Neural cell (in vitro differentiated cells): ENCODE measurements at regions not wholly inside any gene's neighbourhood (a gene's known extent, or its start where the extent isn't known, plus 50 kb on each side); places are given as distances from the start of the nearest gene placed in this dataset.
"Not testable (repeated sequence)": the region's sequence is repeated elsewhere in the genome, so short reads cannot be mapped to it uniquely, and the experiment has no call there.

Experiments
- H2AFZ ChIP-seq: fragments of 200-600, 300-800 bp; sonication (generic), shearing (Covaris generic); 2 replicates; pipeline ENCODE4 v1.6.0; 2014; ENCODE audit warnings: low read depth, mild to moderate bottlenecking, antibody characterized with exemption, low read length, moderate library complexity
- H3F3A ChIP-seq: fragments of 200-600 bp; shearing (Covaris generic); 2 replicates; pipeline ENCODE4 v1.6.1; 2016; ENCODE audit warnings: mild to moderate bottlenecking, moderate library complexity, mixed read lengths, antibody characterized with exemption, low read length; ENCODE audit not compliant: insufficient read depth, poor library complexity, severe bottlenecking
- H3K27ac ChIP-seq: fragments of 200-600, 300-800 bp; sonication (generic), shearing (Covaris generic); 2 replicates; pipeline ENCODE4 v1.5.1; 2014; ENCODE audit warnings: mild to moderate bottlenecking, low read length, moderate library complexity
- H3K27me3 ChIP-seq: fragments of 300-800, 200-600 bp; sonication (generic), shearing (Covaris generic); 2 replicates; pipeline ENCODE4 v1.6.0; 2014; ENCODE audit warnings: mild to moderate bottlenecking, low read depth, low read length, moderate library complexity; ENCODE audit not compliant: insufficient read depth
- H3K36me3 ChIP-seq: fragments of 300-800, 200-600 bp; sonication (generic), shearing (Covaris generic); 2 replicates; pipeline ENCODE4 v1.5.1; 2014; ENCODE audit warnings: mild to moderate bottlenecking, antibody characterized with exemption, low read length, moderate library complexity; ENCODE audit not compliant: insufficient read depth
- H3K4me2 ChIP-seq: fragments of 300-800, 200-600 bp; sonication (generic), shearing (Covaris generic); 2 replicates; pipeline ENCODE4 v1.6.0; 2014; ENCODE audit warnings: mild to moderate bottlenecking, low read length
- H3K4me3 ChIP-seq: fragments of 300-800, 200-600 bp; sonication (generic), shearing (Covaris generic); 2 replicates; pipeline ENCODE4 v1.5.1; 2014; ENCODE audit warnings: mild to moderate bottlenecking, low read length, moderate library complexity
- H3K79me2 ChIP-seq: fragments of 200-600 bp; shearing (Covaris generic); replicated peaks from 2 replicates; pipeline ENCODE4 v1.6.0; 2014; ENCODE audit warnings: mild to moderate bottlenecking, low read length, moderate library complexity; ENCODE audit not compliant: insufficient read depth
- H3K9ac ChIP-seq: fragments of 300-800, 200-600 bp; sonication (generic), shearing (Covaris generic); 2 replicates; pipeline ENCODE4 v1.6.1; 2016; ENCODE audit warnings: mild to moderate bottlenecking, low read length, mixed read lengths
- H3K9me2 ChIP-seq: fragments of 200-600 bp; shearing (Covaris generic); 2 replicates; pipeline ENCODE4 v1.6.1; 2016; ENCODE audit warnings: mild to moderate bottlenecking, low read length, mixed read lengths; ENCODE audit not compliant: insufficient read depth
- H3K9me3 ChIP-seq: fragments of 200-600, 300-800 bp; sonication (generic), shearing (Covaris generic); 2 replicates; pipeline ENCODE4 v1.6.1; 2016; ENCODE audit warnings: mild to moderate bottlenecking, mixed run types, low read length, moderate library complexity, mixed read lengths
- H4K20me1 ChIP-seq: fragments of 200-600 bp; shearing (Covaris generic); 2 replicates; pipeline ENCODE4 v1.6.1; 2016; ENCODE audit warnings: mild to moderate bottlenecking, mixed run types; ENCODE audit not compliant: insufficient read depth
- EP300 ChIP-seq: fragments of 450-650 bp; conservative IDR thresholded peaks from 2 replicates; pipeline ENCODE4 v1.6.1; 2014; ENCODE audit warnings: antibody characterized with exemption, mild to moderate bottlenecking, moderate library complexity; ENCODE audit not compliant: poor library complexity, severe bottlenecking
- EZH2 ChIP-seq: fragments of 200-600, 300-800 bp; shearing (Covaris generic), sonication (generic); IDR thresholded peaks from 2 replicates; pipeline ENCODE4 v1.6.1; 2014; ENCODE audit warnings: antibody characterized with exemption, low read length, borderline replicate concordance, mild to moderate bottlenecking; ENCODE audit not compliant: insufficient read depth, poor library complexity, severe bottlenecking
- MXI1 ChIP-seq: fragments of 450-650 bp; conservative IDR thresholded peaks from 2 replicates; pipeline ENCODE4 v1.6.1; 2014; ENCODE audit warnings: antibody characterized with exemption, mild to moderate bottlenecking; ENCODE audit not compliant: poor library complexity, severe bottlenecking
- POLR2AphosphoS5 ChIP-seq: IDR thresholded peaks from 2 replicates; pipeline ENCODE4 v1.6.1; 2012
- RAD21 ChIP-seq: fragments of 450-650 bp; conservative IDR thresholded peaks from 2 replicates; pipeline ENCODE4 v1.6.1; 2014; ENCODE audit warnings: antibody characterized with exemption, mild to moderate bottlenecking, moderate library complexity
- SMC3 ChIP-seq: fragments of 450-650 bp; conservative IDR thresholded peaks from 2 replicates; pipeline ENCODE4 v1.6.1; 2014; ENCODE audit warnings: antibody characterized with exemption, mild to moderate bottlenecking, moderate library complexity; ENCODE audit not compliant: poor library complexity
- TAF1 ChIP-seq: IDR thresholded peaks from 2 replicates; pipeline ENCODE4 v1.6.1; 2012; ENCODE audit warnings: low read depth
- TF ChIP-seq, protein P1 (sequence below): fragments of 450-650 bp; IDR thresholded peaks from 2 replicates; pipeline ENCODE4 v1.5.1; 2014; ENCODE audit warnings: antibody characterized with exemption, mild to moderate bottlenecking, moderate library complexity; ENCODE audit not compliant: poor library complexity, severe bottlenecking

DNA sequence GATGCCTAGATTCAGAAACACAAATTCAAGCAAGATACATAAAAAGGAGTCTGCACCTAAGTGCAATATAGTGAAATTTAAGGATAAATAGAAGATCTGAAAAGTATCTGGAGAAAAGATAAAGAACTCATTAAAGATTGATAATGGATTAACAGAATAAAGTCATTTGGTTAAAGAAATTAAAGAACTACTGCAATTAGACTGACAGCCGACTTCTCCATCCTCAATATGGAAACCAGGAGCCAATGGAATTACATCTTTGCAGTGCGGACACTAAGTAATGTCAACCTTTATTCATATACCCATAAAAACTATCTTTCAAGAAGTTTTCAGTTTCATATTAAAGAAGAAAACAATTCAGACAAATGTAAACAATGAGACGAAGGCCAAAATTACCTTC, 81.0 kb downstream of the MRPL36 start:
- H3K9ac ChIP-seq = no peak overlapping the region
- no peak overlapping the region for H3K4me3 ChIP-seq
- H3K9me2 ChIP-seq = no peaks in the 10 kb centered on the region
- no peak overlapping the region for H2AFZ ChIP-seq
- no peak overlapping the region for H3K27ac ChIP-seq
- H3K79me2 ChIP-seq = no peaks in the 10 kb centered on the region
- no peak overlapping the region for H3K4me2 ChIP-seq
- H4K20me1 ChIP-seq = no peaks in the 10 kb centered on the region
- no peaks in the 10 kb centered on the region for H3K27me3 ChIP-seq
- TF ChIP-seq POLR2AphosphoS5 = no peak
- no peak for TF ChIP-seq EP300
- TF ChIP-seq RAD21 = no peak
- no peaks in the 10 kb centered on the region for H3K36me3 ChIP-seq
- H3F3A ChIP-seq = no peaks in the 10 kb centered on the region
- no peaks in the 10 kb centered on the region for H3K9me3 ChIP-seq

DNA sequence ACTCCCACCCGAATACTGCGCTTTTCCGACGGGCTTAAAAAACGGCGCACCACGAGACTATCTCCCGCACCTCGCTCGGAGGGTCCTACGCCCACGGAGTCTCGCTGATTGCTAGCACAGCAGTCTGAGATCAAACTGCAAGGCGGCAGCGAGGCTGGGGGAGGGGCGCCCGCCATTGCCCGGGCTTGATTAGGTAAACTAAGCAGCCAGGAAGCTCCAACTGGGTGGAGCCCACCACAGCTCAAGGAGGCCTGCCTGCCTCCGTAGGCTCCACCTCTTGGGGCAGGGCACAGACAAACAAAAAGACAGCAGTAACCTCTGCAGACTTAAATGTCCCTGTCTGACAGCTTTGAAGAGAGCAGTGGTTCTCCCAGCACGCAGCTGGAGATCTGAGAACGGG, 89.5 kb downstream of the MRPL36 start:
- not testable (repeated sequence) for H3K79me2 ChIP-seq, H3K4me3 ChIP-seq, H3K9me2 ChIP-seq, H3K9ac ChIP-seq, H3K27me3 ChIP-seq, H2AFZ ChIP-seq, H3K27ac ChIP-seq, H3K9me3 ChIP-seq, H3K36me3 ChIP-seq, H3K4me2 ChIP-seq, H3F3A ChIP-seq, H4K20me1 ChIP-seq

DNA sequence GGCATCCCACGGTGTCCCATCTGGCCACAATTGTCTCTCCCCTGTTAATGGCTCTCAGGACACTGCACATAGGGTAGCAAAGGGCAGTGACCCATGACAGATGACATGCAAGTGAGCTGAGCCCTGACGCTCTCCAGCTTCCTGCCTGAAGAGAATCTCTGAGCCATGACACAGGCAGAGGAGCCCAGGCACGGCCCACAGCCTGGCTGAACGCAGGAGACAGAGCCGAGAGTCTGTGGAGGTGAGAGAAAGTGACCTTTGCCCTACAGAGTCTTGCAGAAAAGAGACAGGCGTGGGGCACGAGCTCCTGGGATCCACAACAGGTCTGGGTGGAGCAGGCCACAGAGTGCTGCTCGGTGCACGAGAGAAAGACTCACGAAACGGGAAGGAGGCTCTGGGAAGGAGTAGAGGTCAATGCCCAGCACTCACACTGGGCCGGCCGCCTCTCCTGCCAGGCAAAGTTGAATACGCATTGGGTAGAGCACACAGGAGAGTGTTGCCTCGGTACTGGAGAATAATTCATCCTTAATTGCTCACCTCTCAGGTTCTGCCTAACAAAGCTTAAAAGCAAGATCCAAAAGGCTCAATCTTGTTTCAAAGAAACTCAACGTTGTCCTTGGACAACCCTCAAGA, 90.3 kb downstream of the MRPL36 start:
- no peak overlapping the region for H3K4me2 ChIP-seq
- no peaks in the 10 kb centered on the region for H3K27me3 ChIP-seq
- H3K9ac ChIP-seq = no peak overlapping the region
- H3K9me2 ChIP-seq = no peaks in the 10 kb centered on the region
- H3K27ac ChIP-seq = no peak overlapping the region
- TF ChIP-seq MXI1 (no peak), EZH2 (no peak), EP300 (no peak), SMC3 (no peak), POLR2AphosphoS5 (no peak), TAF1 (no peak)
- TF ChIP-seq, protein P1, sequence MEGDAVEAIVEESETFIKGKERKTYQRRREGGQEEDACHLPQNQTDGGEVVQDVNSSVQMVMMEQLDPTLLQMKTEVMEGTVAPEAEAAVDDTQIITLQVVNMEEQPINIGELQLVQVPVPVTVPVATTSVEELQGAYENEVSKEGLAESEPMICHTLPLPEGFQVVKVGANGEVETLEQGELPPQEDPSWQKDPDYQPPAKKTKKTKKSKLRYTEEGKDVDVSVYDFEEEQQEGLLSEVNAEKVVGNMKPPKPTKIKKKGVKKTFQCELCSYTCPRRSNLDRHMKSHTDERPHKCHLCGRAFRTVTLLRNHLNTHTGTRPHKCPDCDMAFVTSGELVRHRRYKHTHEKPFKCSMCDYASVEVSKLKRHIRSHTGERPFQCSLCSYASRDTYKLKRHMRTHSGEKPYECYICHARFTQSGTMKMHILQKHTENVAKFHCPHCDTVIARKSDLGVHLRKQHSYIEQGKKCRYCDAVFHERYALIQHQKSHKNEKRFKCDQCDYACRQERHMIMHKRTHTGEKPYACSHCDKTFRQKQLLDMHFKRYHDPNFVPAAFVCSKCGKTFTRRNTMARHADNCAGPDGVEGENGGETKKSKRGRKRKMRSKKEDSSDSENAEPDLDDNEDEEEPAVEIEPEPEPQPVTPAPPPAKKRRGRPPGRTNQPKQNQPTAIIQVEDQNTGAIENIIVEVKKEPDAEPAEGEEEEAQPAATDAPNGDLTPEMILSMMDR = no peak
- no peaks in the 10 kb centered on the region for H3K36me3 ChIP-seq
- H3K4me3 ChIP-seq = no peak overlapping the region
- H3F3A ChIP-seq = no peaks in the 10 kb centered on the region
- no peak overlapping the region for H2AFZ ChIP-seq
- H3K9me3 ChIP-seq = no peaks in the 10 kb centered on the region
- no peaks in the 10 kb centered on the region for H4K20me1 ChIP-seq
- H3K79me2 ChIP-seq = no peaks in the 10 kb centered on the region
